ENCODE measurements at regions not wholly inside any gene's neighbourhood (a gene's known extent, or its start where the extent isn't known, plus 50 kb on each side); places are given as distances from the start of the nearest gene placed in this dataset.
A peak's percentile ranks its signal among the peaks of the same experiment; 100 is the strongest.

GRCh38 chr10:8815969-8816368 lies 761.5 kb downstream of the GATA3 start:
- ChIA-PET POLR2A (ENCODE audit: unreplicated experiment) (no interaction called here), CTCF (no interaction called here)
- no peaks in the 10 kb centered on the region for H3K79me2 ChIP-seq (ENCODE audit: low read depth)
- no peak overlapping the region; the same call in 1 of the 2 replicates for H3K4me2 ChIP-seq
- no peaks in the 10 kb centered on the region for H3K27me3 ChIP-seq (ENCODE audit: insufficient read depth, low read depth)
- H2AFZ ChIP-seq = peak overlapping the region; percentile 22; the same call in 1 of the 2 replicates
- H3K36me3 ChIP-seq (ENCODE audit: low read depth) = no peaks in the 10 kb centered on the region
- peaks cover 7% of the 10 kb centered on the region; the same call in 1 of the 2 replicates for H3K4me1 ChIP-seq (replicated peaks; ENCODE audit: insufficient read depth)
- no peak for DNase-seq
- no peak overlapping the region for H3K27ac ChIP-seq
- no peaks in the 10 kb centered on the region for H4K20me1 ChIP-seq (ENCODE audit: insufficient read depth)
- no TSS peak for BruUV-seq (replicated peaks)
- no peak overlapping the region for H3K4me3 ChIP-seq
- intact Hi-C loops (cut with micrococcal nuclease; ENCODE audit: unreplicated experiment) = no loop called here
- no peaks in the 10 kb centered on the region for H3K9me2 ChIP-seq (ENCODE audit: insufficient read depth)
- H3F3A ChIP-seq (ENCODE audit: insufficient read depth, low read depth) = no peaks in the 10 kb centered on the region
- H3K9me3 ChIP-seq (ENCODE audit: insufficient read depth, low read depth) = no peaks in the 10 kb centered on the region
- TF ChIP-seq EZH2 (IDR thresholded peaks at IDR 0.05; ENCODE audit: low read depth) (no peak), CTCF (conservative IDR thresholded peaks at IDR 0.05) (no peak)

GRCh38 chr10:8817299-8817698 lies 762.8 kb downstream of the GATA3 start:
- Histone ChIP-seq H2AFZ (no peak overlapping the region), H3K79me2 (ENCODE audit: low read depth) (no peaks in the 10 kb centered on the region), H3K36me3 (ENCODE audit: low read depth) (no peaks in the 10 kb centered on the region), H3K27me3 (ENCODE audit: insufficient read depth, low read depth) (no peaks in the 10 kb centered on the region), H3K27ac (no peak overlapping the region), H3K9me3 (ENCODE audit: insufficient read depth, low read depth) (no peaks in the 10 kb centered on the region), H3K9me2 (ENCODE audit: insufficient read depth) (no peaks in the 10 kb centered on the region), H4K20me1 (ENCODE audit: insufficient read depth) (no peaks in the 10 kb centered on the region), H3K4me2 (no peak overlapping the region), H3K4me3 (no peak overlapping the region), H3K4me1 (replicated peaks; ENCODE audit: insufficient read depth) (peaks cover 7% of the 10 kb centered on the region; the same call in 1 of the 2 replicates), H3F3A (ENCODE audit: insufficient read depth, low read depth) (no peaks in the 10 kb centered on the region)
- intact Hi-C loops (cut with micrococcal nuclease; ENCODE audit: unreplicated experiment) = no loop called here
- no TSS peak for BruUV-seq (replicated peaks)
- TF ChIP-seq CTCF (conservative IDR thresholded peaks at IDR 0.05) (no peak), EZH2 (IDR thresholded peaks at IDR 0.05; ENCODE audit: low read depth) (no peak)
- ChIA-PET POLR2A (ENCODE audit: unreplicated experiment) (no interaction called here), CTCF (no interaction called here)
- DNase-seq = no peak

- Histone ChIP-seq H3F3A (ENCODE audit: insufficient read depth, low read depth) (no peaks in the 10 kb centered on the region), H3K36me3 (ENCODE audit: low read depth) (no peaks in the 10 kb centered on the region), H3K79me2 (ENCODE audit: low read depth) (no peaks in the 10 kb centered on the region), H3K4me2 (no peak overlapping the region), H3K9me3 (ENCODE audit: insufficient read depth, low read depth) (no peaks in the 10 kb centered on the region), H3K4me1 (replicated peaks; ENCODE audit: insufficient read depth) (no peaks in the 10 kb centered on the region), H3K27me3 (ENCODE audit: insufficient read depth, low read depth) (no peaks in the 10 kb centered on the region), H3K9me2 (ENCODE audit: insufficient read depth) (no peaks in the 10 kb centered on the region), H3K27ac (no peak overlapping the region), H2AFZ (no peak overlapping the region), H3K4me3 (no peak overlapping the region), H4K20me1 (ENCODE audit: insufficient read depth) (no peaks in the 10 kb centered on the region)
- TF ChIP-seq CTCF (conservative IDR thresholded peaks at IDR 0.05) (no peak), EZH2 (IDR thresholded peaks at IDR 0.05; ENCODE audit: low read depth) (no peak)
- ChIA-PET POLR2A (ENCODE audit: unreplicated experiment) (no interaction called here), CTCF (no interaction called here)
- DNase-seq = no peak
- BruUV-seq (replicated peaks) = no TSS peak
- intact Hi-C loops (cut with micrococcal nuclease; ENCODE audit: unreplicated experiment) = no loop called here
Observed at GRCh38 chr10:8825611-8826010, 771.1 kb downstream of the GATA3 start.
